ENCODE measurements at regions not wholly inside any gene's neighbourhood (a gene's known extent, or its start where the extent isn't known, plus 50 kb on each side); places are given as distances from the start of the nearest gene placed in this dataset.

DNA sequence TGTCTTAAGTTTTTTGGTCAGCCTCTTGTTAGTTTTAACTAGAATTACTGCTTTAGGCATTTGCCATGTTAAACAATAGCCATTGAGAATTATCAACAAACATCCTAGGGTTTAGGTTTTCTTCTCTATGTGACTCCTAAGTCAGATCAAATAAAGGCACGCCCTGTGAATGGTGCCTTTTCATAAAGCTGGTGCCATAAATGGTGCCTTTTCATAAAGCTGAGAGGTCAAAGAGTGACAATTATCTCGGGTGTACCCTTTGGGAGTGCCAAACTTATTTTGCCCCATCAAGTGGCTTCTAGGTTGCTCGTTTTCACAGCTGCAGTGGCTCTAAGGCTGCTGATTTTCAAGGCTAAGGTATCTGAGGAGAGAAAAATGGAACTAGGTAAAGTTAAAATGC lies 391.6 kb downstream of the DMRTA1 start:
- TF ChIP-seq, protein P1, sequence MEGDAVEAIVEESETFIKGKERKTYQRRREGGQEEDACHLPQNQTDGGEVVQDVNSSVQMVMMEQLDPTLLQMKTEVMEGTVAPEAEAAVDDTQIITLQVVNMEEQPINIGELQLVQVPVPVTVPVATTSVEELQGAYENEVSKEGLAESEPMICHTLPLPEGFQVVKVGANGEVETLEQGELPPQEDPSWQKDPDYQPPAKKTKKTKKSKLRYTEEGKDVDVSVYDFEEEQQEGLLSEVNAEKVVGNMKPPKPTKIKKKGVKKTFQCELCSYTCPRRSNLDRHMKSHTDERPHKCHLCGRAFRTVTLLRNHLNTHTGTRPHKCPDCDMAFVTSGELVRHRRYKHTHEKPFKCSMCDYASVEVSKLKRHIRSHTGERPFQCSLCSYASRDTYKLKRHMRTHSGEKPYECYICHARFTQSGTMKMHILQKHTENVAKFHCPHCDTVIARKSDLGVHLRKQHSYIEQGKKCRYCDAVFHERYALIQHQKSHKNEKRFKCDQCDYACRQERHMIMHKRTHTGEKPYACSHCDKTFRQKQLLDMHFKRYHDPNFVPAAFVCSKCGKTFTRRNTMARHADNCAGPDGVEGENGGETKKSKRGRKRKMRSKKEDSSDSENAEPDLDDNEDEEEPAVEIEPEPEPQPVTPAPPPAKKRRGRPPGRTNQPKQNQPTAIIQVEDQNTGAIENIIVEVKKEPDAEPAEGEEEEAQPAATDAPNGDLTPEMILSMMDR (IDR thresholded peaks at IDR 0.05) = no peak
- TF ChIP-seq POLR2A (IDR thresholded peaks at IDR 0.05) (no peak), POLR2AphosphoS5 (IDR thresholded peaks at IDR 0.05) (no peak), EP300 (IDR thresholded peaks at IDR 0.05) (no peak)
